Mesothelial cell of epicardium (in vitro differentiated cells): ENCODE measurements at regions not wholly inside any gene's neighbourhood (a gene's known extent, or its start where the extent isn't known, plus 50 kb on each side); places are given as distances from the start of the nearest gene placed in this dataset.

ENCODE experiments used
- DNase-seq, 2 experiments: peaks; one replicate each; pipeline ENCODE4 v3.0.0; 2021; ENCODE audit warnings: low spot score in 2 of 2; ENCODE audit not compliant: unreplicated experiment in 2 of 2
- H3K27ac Mint-ChIP-seq: 2 replicates; pipeline ENCODE4 v1.8.0; 2021; ENCODE audit warnings: mixed read lengths
- H3K27me3 Mint-ChIP-seq: 2 replicates; pipeline ENCODE4 v1.8.0; 2021; ENCODE audit warnings: low read depth, mixed read lengths
- H3K36me3 Mint-ChIP-seq: 2 replicates; pipeline ENCODE4 v1.8.0; 2021; ENCODE audit warnings: mixed read lengths
- H3K4me1 Mint-ChIP-seq: 2 replicates; pipeline ENCODE4 v1.8.0; 2021; ENCODE audit warnings: mixed read lengths
- H3K4me3 Mint-ChIP-seq: 2 replicates; pipeline ENCODE4 v1.8.0; 2021; ENCODE audit warnings: mild to moderate bottlenecking, moderate library complexity, mixed read lengths
- H3K9me3 Mint-ChIP-seq: 2 replicates; pipeline ENCODE4 v1.8.0; 2021; ENCODE audit warnings: mixed read lengths
- TF ChIP-seq, protein P1 (sequence below): fragments of 200-600 bp; sonication (generic); IDR thresholded peaks from one replicate; pipeline ENCODE4 v1.5.0; 2021; ENCODE audit warnings: antibody characterized with exemption; ENCODE audit not compliant: unreplicated experiment

DNA sequence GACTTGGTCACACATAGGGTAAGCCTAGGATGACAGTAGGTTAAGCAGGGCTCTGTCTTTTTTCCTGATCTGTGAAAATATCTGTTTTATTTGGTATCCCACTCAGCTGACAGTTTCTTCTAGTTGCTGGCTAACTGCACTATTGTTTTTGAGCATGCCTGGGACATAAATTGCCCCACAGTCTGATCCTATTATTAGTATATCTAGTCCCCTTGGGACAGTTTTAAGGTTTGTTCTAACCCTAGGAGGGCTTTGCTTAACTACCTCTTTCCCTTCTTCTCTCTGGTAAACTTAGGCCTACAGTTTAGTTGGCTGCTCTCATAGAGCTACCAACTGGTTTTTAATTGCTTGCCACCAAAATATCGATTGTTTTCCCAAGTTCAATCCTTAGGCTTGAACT lies 446.6 kb downstream of the ARHGEF28 start:
- no peaks in the 10 kb centered on the region for H3K9me3 Mint-ChIP-seq
- DNase-seq, result no peak
- TF ChIP-seq, protein P1, sequence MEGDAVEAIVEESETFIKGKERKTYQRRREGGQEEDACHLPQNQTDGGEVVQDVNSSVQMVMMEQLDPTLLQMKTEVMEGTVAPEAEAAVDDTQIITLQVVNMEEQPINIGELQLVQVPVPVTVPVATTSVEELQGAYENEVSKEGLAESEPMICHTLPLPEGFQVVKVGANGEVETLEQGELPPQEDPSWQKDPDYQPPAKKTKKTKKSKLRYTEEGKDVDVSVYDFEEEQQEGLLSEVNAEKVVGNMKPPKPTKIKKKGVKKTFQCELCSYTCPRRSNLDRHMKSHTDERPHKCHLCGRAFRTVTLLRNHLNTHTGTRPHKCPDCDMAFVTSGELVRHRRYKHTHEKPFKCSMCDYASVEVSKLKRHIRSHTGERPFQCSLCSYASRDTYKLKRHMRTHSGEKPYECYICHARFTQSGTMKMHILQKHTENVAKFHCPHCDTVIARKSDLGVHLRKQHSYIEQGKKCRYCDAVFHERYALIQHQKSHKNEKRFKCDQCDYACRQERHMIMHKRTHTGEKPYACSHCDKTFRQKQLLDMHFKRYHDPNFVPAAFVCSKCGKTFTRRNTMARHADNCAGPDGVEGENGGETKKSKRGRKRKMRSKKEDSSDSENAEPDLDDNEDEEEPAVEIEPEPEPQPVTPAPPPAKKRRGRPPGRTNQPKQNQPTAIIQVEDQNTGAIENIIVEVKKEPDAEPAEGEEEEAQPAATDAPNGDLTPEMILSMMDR, result no peak
- peaks cover 53% of the 10 kb centered on the region for H3K4me1 Mint-ChIP-seq
- H3K27me3 Mint-ChIP-seq, result no peaks in the 10 kb centered on the region
- H3K36me3 Mint-ChIP-seq, result no peaks in the 10 kb centered on the region
- peak overlapping the region; percentile 18 for H3K27ac Mint-ChIP-seq
- no peak overlapping the region for H3K4me3 Mint-ChIP-seq

DNA sequence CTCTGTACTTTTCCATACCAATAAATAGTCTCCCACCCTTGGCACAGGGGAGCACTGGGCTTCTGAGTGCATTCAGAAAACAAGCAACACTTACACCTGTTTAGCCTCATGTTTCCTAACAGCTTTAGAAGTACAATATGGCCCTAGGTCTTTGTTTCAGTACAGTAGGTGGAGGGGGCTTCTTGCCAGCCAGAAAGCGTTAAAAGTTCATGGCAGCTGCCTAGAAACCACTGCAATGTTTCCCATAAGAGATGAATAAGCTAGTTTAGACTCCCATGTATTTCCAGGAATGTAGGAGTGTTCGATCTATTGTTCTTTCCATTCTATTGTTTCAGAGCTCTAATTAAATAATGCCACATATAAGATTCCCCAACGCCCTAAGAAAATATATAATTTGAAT lies 444.8 kb downstream of the ARHGEF28 start:
- Mint-ChIP-seq H3K36me3 (no peaks in the 10 kb centered on the region), H3K4me1 (peaks cover 36% of the 10 kb centered on the region), H3K9me3 (no peaks in the 10 kb centered on the region), H3K4me3 (no peak overlapping the region), H3K27me3 (no peaks in the 10 kb centered on the region), H3K27ac (no peak overlapping the region)
- TF ChIP-seq, protein P1, result no peak
- no peak for DNase-seq

DNA sequence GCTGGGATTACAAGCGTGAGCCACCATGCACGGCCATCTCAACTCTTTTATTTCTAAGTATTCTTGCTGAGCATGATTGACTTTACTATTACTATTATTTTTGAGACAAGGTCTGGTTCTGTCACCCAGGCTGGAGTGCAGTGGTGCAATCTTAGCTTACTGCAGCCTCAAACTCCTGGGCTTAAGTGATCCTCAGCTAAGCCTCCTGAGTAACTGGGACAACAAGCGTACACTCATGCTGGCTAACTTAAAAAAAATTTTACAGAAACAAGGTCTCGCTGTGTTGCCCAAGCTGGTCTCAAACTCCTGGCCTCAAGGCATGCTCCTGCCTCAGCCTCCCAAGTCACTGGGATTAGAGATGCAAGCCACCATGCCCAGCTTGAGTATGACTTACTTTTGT lies 443.7 kb downstream of the ARHGEF28 start:
- Mint-ChIP-seq H3K9me3 (peaks cover 4% of the 10 kb centered on the region), H3K36me3 (no peaks in the 10 kb centered on the region), H3K27ac (no peak overlapping the region), H3K4me1 (peaks cover 26% of the 10 kb centered on the region), H3K4me3 (no peak overlapping the region), H3K27me3 (no peaks in the 10 kb centered on the region)
- DNase-seq, result no peak
- TF ChIP-seq, protein P1, result no peak

DNA sequence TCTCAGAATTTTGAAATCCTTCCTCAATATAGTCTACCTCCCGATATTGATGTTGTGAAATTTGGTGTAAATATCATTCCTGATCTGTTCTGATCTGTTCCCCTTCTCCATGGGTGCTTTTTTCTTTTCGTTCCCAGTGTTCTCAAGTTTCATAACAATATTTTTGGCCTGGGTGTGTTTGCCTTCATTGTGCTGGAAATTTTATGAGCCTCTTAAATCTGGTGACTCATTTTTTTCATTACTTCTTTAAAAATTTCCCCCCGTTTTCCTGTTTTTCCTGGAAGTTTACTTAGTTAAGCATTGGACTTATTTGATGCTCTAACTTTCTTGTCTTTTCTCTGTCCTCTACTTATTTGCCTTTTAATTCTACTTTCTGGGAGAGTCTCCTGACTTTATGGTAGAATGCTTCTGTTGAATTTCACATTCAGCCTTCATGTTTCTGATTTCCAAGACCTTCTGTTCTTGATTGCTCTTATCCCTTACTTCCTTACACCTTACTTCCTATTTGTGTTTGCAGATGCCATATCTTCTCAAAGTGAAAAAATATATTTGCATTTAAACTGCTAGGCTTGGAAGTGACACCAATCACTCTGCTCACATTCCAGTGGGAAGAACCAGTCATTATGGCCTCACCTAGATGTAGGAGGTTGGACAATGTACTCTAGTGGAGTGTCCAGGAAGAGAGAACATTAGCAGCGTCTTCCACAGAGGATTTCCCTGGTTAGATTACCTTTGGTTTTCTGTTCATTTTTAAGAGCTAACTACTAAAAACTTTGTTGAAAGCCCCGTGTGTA lies 441.9 kb downstream of the ARHGEF28 start:
- H3K4me3 Mint-ChIP-seq, result no peak overlapping the region
- TF ChIP-seq, protein P1, result no peak
- peaks cover 26% of the 10 kb centered on the region for H3K4me1 Mint-ChIP-seq
- H3K27ac Mint-ChIP-seq, result no peak overlapping the region
- H3K9me3 Mint-ChIP-seq, result peaks cover 4% of the 10 kb centered on the region
- H3K27me3 Mint-ChIP-seq, result no peaks in the 10 kb centered on the region
- DNase-seq, result no peak
- H3K36me3 Mint-ChIP-seq, result no peaks in the 10 kb centered on the region

DNA sequence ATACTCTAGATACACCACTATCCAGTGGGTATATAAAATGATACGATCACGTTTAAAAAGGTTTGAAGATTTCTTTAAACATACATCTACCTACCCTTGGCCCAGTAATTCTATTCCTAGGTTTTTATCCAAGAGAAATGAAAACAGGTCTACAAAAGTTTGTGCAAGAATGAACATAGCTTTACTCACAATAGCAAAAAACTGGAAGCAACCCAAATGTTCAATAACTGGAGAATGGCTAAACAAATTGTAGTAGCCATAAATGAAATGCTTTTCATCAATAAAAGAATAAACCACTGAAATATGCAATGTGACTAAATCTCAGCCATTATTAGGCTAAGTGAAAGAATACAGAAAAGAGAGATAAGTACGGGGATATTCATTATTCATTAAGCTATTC lies 438.9 kb downstream of the ARHGEF28 start:
- peaks cover 15% of the 10 kb centered on the region for H3K4me1 Mint-ChIP-seq
- peaks cover 4% of the 10 kb centered on the region for H3K9me3 Mint-ChIP-seq
- TF ChIP-seq, protein P1, result no peak
- H3K27me3 Mint-ChIP-seq, result no peaks in the 10 kb centered on the region
- DNase-seq, result no peak
- H3K36me3 Mint-ChIP-seq, result no peaks in the 10 kb centered on the region
- no peak overlapping the region for H3K27ac Mint-ChIP-seq
- H3K4me3 Mint-ChIP-seq, result no peak overlapping the region
